ENCODE measurements at regions not wholly inside any gene's neighbourhood (a gene's known extent, or its start where the extent isn't known, plus 50 kb on each side); places are given as distances from the start of the nearest gene placed in this dataset.
"Not testable (repeated sequence)": the region's sequence is repeated elsewhere in the genome, so short reads cannot be mapped to it uniquely, and the experiment has no call there.

GRCh38 chr18:1480309-1480708 lies 575.6 kb downstream of the ADCYAP1 start:
- DNase-seq, result no peak

- no peak for DNase-seq
Observed at GRCh38 chr18:1481577-1481976, 576.9 kb downstream of the ADCYAP1 start.

- no peak for DNase-seq
Observed at GRCh38 chr18:1483385-1483784, 578.7 kb downstream of the ADCYAP1 start.

GRCh38 chr18:1487457-1487856 lies 582.8 kb downstream of the ADCYAP1 start:
- DNase-seq, result no peak

GRCh38 chr18:1488394-1488793 lies 583.7 kb downstream of the ADCYAP1 start:
- DNase-seq, result no peak

- no peak for DNase-seq
Observed at GRCh38 chr18:1488957-1489356, 584.3 kb downstream of the ADCYAP1 start.

GRCh38 chr18:1495387-1495786 lies 590.7 kb downstream of the ADCYAP1 start:
- no peak for DNase-seq

GRCh38 chr18:1496096-1496495 lies 591.4 kb downstream of the ADCYAP1 start:
- DNase-seq, result no peak

GRCh38 chr18:1498216-1498615 lies 593.5 kb downstream of the ADCYAP1 start:
- DNase-seq, result no peak

- DNase-seq, result no peak
Observed at GRCh38 chr18:1499265-1499664, 594.6 kb downstream of the ADCYAP1 start.

GRCh38 chr18:1503847-1504246 lies 599.2 kb downstream of the ADCYAP1 start:
- no peak for DNase-seq

- DNase-seq, result no peak
Observed at GRCh38 chr18:1505856-1506255, 601.2 kb downstream of the ADCYAP1 start.

GRCh38 chr18:1510542-1511179 lies 606.0 kb downstream of the ADCYAP1 start:
- DNase-seq, result no peak

GRCh38 chr18:1511619-1512311 lies 607.1 kb downstream of the ADCYAP1 start:
- no peak for DNase-seq

GRCh38 chr18:1513519-1513918 lies 608.8 kb downstream of the ADCYAP1 start:
- DNase-seq, result no peak

GRCh38 chr18:1521588-1522248 lies 617.0 kb downstream of the ADCYAP1 start:
- DNase-seq, result not testable (repeated sequence)

GRCh38 chr18:1522249-1522615 lies 617.6 kb downstream of the ADCYAP1 start:
- DNase-seq, result no peak

GRCh38 chr18:1526991-1527390 lies 622.3 kb downstream of the ADCYAP1 start:
- DNase-seq, result no peak

GRCh38 chr18:1527805-1528204 lies 623.1 kb downstream of the ADCYAP1 start:
- no peak for DNase-seq

- DNase-seq, result no peak
Observed at GRCh38 chr18:1528447-1528846, 623.8 kb downstream of the ADCYAP1 start.

GRCh38 chr18:1528964-1529509 lies 624.4 kb downstream of the ADCYAP1 start:
- no peak for DNase-seq

- DNase-seq, result no peak
Observed at GRCh38 chr18:1530650-1531049, 626.0 kb downstream of the ADCYAP1 start.

GRCh38 chr18:1539276-1539675 lies 634.6 kb downstream of the ADCYAP1 start:
- DNase-seq, result no peak
